H1 (cell line): ENCODE measurements at regions not wholly inside any gene's neighbourhood (a gene's known extent, or its start where the extent isn't known, plus 50 kb on each side); places are given as distances from the start of the nearest gene placed in this dataset.

Experiments used
- CTCF ChIA-PET: fragments of 300-600 bp; sonication (Branson Sonifier 250); formaldehyde crosslinking; loops from one replicate; lab custom pipeline; 2021; ENCODE audit not compliant: partially characterized antibody; lab: Charles Lee
- POLR2A ChIA-PET: fragments of 300-600 bp; sonication (Branson Sonifier 250); formaldehyde crosslinking; loops from one replicate; lab custom pipeline; 2021; ENCODE audit warnings: inconsistent platforms; ENCODE audit not compliant: partially characterized antibody; lab: Charles Lee
- DNase-seq, 2 experiments: peaks; one replicate each; pipeline versions ENCODE4 v3.0.0 to v3.0.0-alpha.2; 2010 to 2022; ENCODE audit warnings: low spot score in 2 of 2, low read depth in 1 of 2, mixed read lengths in 1 of 2
- FAIRE-seq: peaks from 2 replicates; lab custom pipeline; 2011; peaks lifted over from hg19 to GRCh38; lab: Jason Lieb, UNC
- H2AFZ ChIP-seq: 2 replicates; pipeline ENCODE4 v1.8.1; 2012; ENCODE audit warnings: low read length, inconsistent platforms
- H2AK5ac ChIP-seq: 2 replicates; pipeline ENCODE4 v1.6.1; 2013; ENCODE audit warnings: low read depth, low read length
- H2BK120ac ChIP-seq: replicated peaks from 2 replicates; pipeline ENCODE3; 2013; ENCODE audit warnings: low read depth, low read length, inconsistent platforms
- H2BK12ac ChIP-seq: 2 replicates; pipeline ENCODE4 v1.6.1; 2013; ENCODE audit warnings: low read depth, low read length
- H2BK15ac ChIP-seq: 2 replicates; pipeline ENCODE4 v1.6.1; 2013; ENCODE audit warnings: low read length
- H2BK20ac ChIP-seq: 2 replicates; pipeline ENCODE4 v1.6.1; 2013; ENCODE audit warnings: low read length
- H2BK5ac ChIP-seq: 2 replicates; pipeline ENCODE4 v1.6.1; 2013; ENCODE audit warnings: low read depth, low read length
- H3K14ac ChIP-seq: 2 replicates; pipeline ENCODE4 v1.6.1; 2013; ENCODE audit warnings: inconsistent platforms; ENCODE audit not compliant: insufficient read length
- H3K18ac ChIP-seq: 2 replicates; pipeline ENCODE4 v1.6.1; 2013; ENCODE audit warnings: low read length; ENCODE audit errors: extremely low read depth
- H3K23ac ChIP-seq: 2 replicates; pipeline ENCODE4 v1.6.1; 2013; ENCODE audit warnings: inconsistent platforms; ENCODE audit not compliant: insufficient read length
- H3K23me2 ChIP-seq: 2 replicates; pipeline ENCODE4 v1.6.1; 2013; ENCODE audit warnings: low read depth, low read length
- H3K27ac ChIP-seq: 2 replicates; pipeline ENCODE4 v1.6.1; 2011; ENCODE audit warnings: low read depth, low read length, inconsistent platforms
- H3K27me3 ChIP-seq, 4 experiments: replicated peaks in 1 of 4; 1 replicate in 1 of 4; 2 replicates in 3 of 4; pipeline versions ENCODE4 v1.6.1 to v1.8.1; 2011 to 2013; ENCODE audit warnings: low read length in 3 of 4, mild to moderate bottlenecking in 3 of 4, inconsistent platforms in 2 of 4, mixed read lengths in 2 of 4, moderate library complexity in 1 of 4; ENCODE audit not compliant: control insufficient read depth in 3 of 4, insufficient read depth in 3 of 4; ENCODE audit errors: extremely low read depth in 1 of 4
- H3K36me3 ChIP-seq, 4 experiments: 2 replicates each; pipeline versions ENCODE4 v1.6.1 to v1.8.1; 2011 to 2013; ENCODE audit warnings: mild to moderate bottlenecking in 4 of 4, low read length in 3 of 4, moderate library complexity in 2 of 4, control low read depth in 1 of 4, inconsistent platforms in 1 of 4; ENCODE audit not compliant: insufficient read depth in 4 of 4, control insufficient read depth in 2 of 4
- H3K4ac ChIP-seq: replicated peaks from 2 replicates; pipeline ENCODE3; 2013; ENCODE audit warnings: low read length, low read depth, mixed read lengths, inconsistent platforms; ENCODE audit not compliant: insufficient read length
- H3K4me1 ChIP-seq, 4 experiments: replicated peaks in 1 of 4; 1 replicate in 1 of 4; 2 replicates in 3 of 4; pipeline versions ENCODE4 v1.6.1 to v1.8.1; 2011 to 2013; ENCODE audit warnings: low read length in 3 of 4, inconsistent platforms in 2 of 4, mixed read lengths in 1 of 4; ENCODE audit not compliant: insufficient read depth in 4 of 4, control insufficient read depth in 3 of 4
- H3K4me2 ChIP-seq, 2 experiments: 2 replicates each; pipeline versions ENCODE4 v1.6.1 to v1.8.1; 2011 to 2013; ENCODE audit warnings: low read depth in 2 of 2, low read length in 2 of 2, control low read depth in 1 of 2, inconsistent platforms in 1 of 2, mild to moderate bottlenecking in 1 of 2; ENCODE audit not compliant: insufficient read depth in 1 of 2
- H3K4me3 ChIP-seq, 4 experiments: fragments of 200-600, 300-600 bp in 1 of 4; sonication (generic), shearing (Covaris generic), sonication (Bioruptor Twin) in 1 of 4; 2 replicates each; pipeline versions ENCODE4 v1.5.1 to v1.8.1; 2011 to 2016; ENCODE audit warnings: low read length in 4 of 4, low read depth in 3 of 4, control low read depth in 2 of 4, inconsistent platforms in 2 of 4, mild to moderate bottlenecking in 2 of 4, mixed read lengths in 1 of 4, moderate library complexity in 1 of 4; ENCODE audit not compliant: insufficient read depth in 2 of 4; ENCODE audit errors: extremely low read depth in 1 of 4
- H3K56ac ChIP-seq: replicated peaks from 2 replicates; pipeline ENCODE3; 2013; ENCODE audit warnings: low read depth, mild to moderate bottlenecking, mixed read lengths, low read length, inconsistent platforms; ENCODE audit not compliant: insufficient read length
- H3K79me1 ChIP-seq: 2 replicates; pipeline ENCODE4 v1.6.1; 2013; ENCODE audit warnings: low read depth, low read length, control low read depth
- H3K79me2 ChIP-seq, 2 experiments: 2 replicates each; pipeline versions ENCODE4 v1.6.1 to v1.8.1; 2012 to 2013; ENCODE audit warnings: low read length in 2 of 2, mild to moderate bottlenecking in 2 of 2, inconsistent platforms in 1 of 2; ENCODE audit not compliant: insufficient read depth in 2 of 2, control insufficient read depth in 1 of 2
- H3K9ac ChIP-seq, 4 experiments: replicated peaks in 1 of 4; 1 replicate in 1 of 4; 2 replicates in 3 of 4; pipeline versions ENCODE4 v1.6.1 to v1.8.1; 2011 to 2013; ENCODE audit warnings: low read depth in 3 of 4, low read length in 3 of 4, control low read depth in 2 of 4, mild to moderate bottlenecking in 2 of 4, moderate library complexity in 2 of 4, inconsistent platforms in 1 of 4; ENCODE audit errors: extremely low read depth in 1 of 4
- H3K9me3 ChIP-seq, 2 experiments: 2 replicates each; pipeline versions ENCODE4 v1.6.1 to v1.8.1; 2012 to 2013; ENCODE audit warnings: mild to moderate bottlenecking in 2 of 2, moderate library complexity in 2 of 2, control low read depth in 1 of 2, inconsistent platforms in 1 of 2, low read depth in 1 of 2, low read length in 1 of 2, mixed read lengths in 1 of 2; ENCODE audit not compliant: insufficient read depth in 2 of 2
- H4K20me1 ChIP-seq, 2 experiments: replicated peaks in 1 of 2; 2 replicates each; pipeline versions ENCODE3 to v1.8.1; 2011 to 2013; ENCODE audit warnings: inconsistent platforms in 2 of 2, low read length in 2 of 2, mild to moderate bottlenecking in 1 of 2; ENCODE audit not compliant: insufficient read depth in 2 of 2, control insufficient read depth in 1 of 2
- H4K5ac ChIP-seq: 2 replicates; pipeline ENCODE4 v1.6.1; 2013; ENCODE audit warnings: low read length, low read depth, mixed read lengths, inconsistent platforms; ENCODE audit not compliant: insufficient read length
- H4K8ac ChIP-seq: 2 replicates; pipeline ENCODE4 v1.8.0; 2013; ENCODE audit warnings: mild to moderate bottlenecking, moderate library complexity, low read length, inconsistent platforms; ENCODE audit not compliant: insufficient read depth; ENCODE audit errors: extremely low read depth
- H4K91ac ChIP-seq: replicated peaks from 2 replicates; pipeline ENCODE3; 2013; ENCODE audit warnings: low read length, mixed read lengths, inconsistent platforms; ENCODE audit not compliant: insufficient read length
- CBX5 ChIP-seq: fragments of 300-800, 300-1000 bp; sonication (generic); IDR thresholded peaks from 2 replicates; pipeline ENCODE4 v1.7.1; 2016; ENCODE audit warnings: antibody characterized with exemption, low read length, low read depth
- CREB1 ChIP-seq: IDR thresholded peaks from 2 replicates; pipeline ENCODE4 v1.6.1; 2012; ENCODE audit warnings: inconsistent platforms
- EGR1 ChIP-seq: IDR thresholded peaks from 2 replicates; pipeline ENCODE4 v1.6.1; 2011; ENCODE audit warnings: low read depth, low read length, borderline replicate concordance
- EP300 ChIP-seq, 2 experiments: IDR thresholded peaks; 1 replicate in 1 of 2; 2 replicates in 1 of 2; pipeline ENCODE4 v1.6.1; 2011 to 2012; ENCODE audit warnings: low read depth in 2 of 2, low read length in 2 of 2, mild to moderate bottlenecking in 2 of 2, borderline replicate concordance in 1 of 2, inconsistent platforms in 1 of 2, moderate library complexity in 1 of 2
- FOSL1 ChIP-seq: IDR thresholded peaks from 2 replicates; pipeline ENCODE4 v1.6.1; 2011; ENCODE audit warnings: mild to moderate bottlenecking, low read depth, low read length, moderate library complexity; ENCODE audit not compliant: insufficient read depth
- HDAC6 ChIP-seq: IDR thresholded peaks from one replicate; pipeline ENCODE4 v1.7.1; 2012; ENCODE audit warnings: low read depth, mild to moderate bottlenecking, inconsistent platforms, low read length, moderate library complexity
- JUND ChIP-seq: IDR thresholded peaks from 2 replicates; pipeline ENCODE4 v1.6.1; 2011; ENCODE audit warnings: mild to moderate bottlenecking, improper control_type of control experiment, low read length
- RAD21 ChIP-seq, 2 experiments: IDR thresholded peaks in 1 of 2; conservative IDR thresholded peaks in 1 of 2; 2 replicates each; pipeline ENCODE4 v1.6.1; 2011; ENCODE audit warnings: low read depth in 2 of 2, low read length in 2 of 2, improper control_type of control experiment in 1 of 2, inconsistent platforms in 1 of 2, mild to moderate bottlenecking in 1 of 2, moderate library complexity in 1 of 2
- SAP30 ChIP-seq: fragments of 300-600 bp; sonication (generic); IDR thresholded peaks from 2 replicates; pipeline ENCODE4 v1.7.1; 2012; ENCODE audit warnings: low read length, moderate library complexity, mild to moderate bottlenecking, inconsistent platforms; ENCODE audit not compliant: insufficient read depth, insufficient replicate concordance
- SP2 ChIP-seq: IDR thresholded peaks from 2 replicates; pipeline ENCODE4 v1.6.1; 2012; ENCODE audit warnings: mild to moderate bottlenecking, low read length, inconsistent platforms
- TAF1 ChIP-seq: IDR thresholded peaks from 2 replicates; pipeline ENCODE4 v1.6.1; 2011; ENCODE audit warnings: mild to moderate bottlenecking, low read depth, low read length
- USF2 ChIP-seq: IDR thresholded peaks from 2 replicates; pipeline ENCODE4 v1.6.1; 2011; ENCODE audit warnings: low read length, improper control_type of control experiment
- WGBS, 2 experiments: shearing (Covaris generic) in 1 of 2; methylation state at CpG; one replicate each; pipeline versions ENCODE4 v1.1.6 to v1.1.7; 2013 to 2015; ENCODE audit warnings: low lambda C conversion rate in 2 of 2, mixed read lengths in 2 of 2, inconsistent platforms in 1 of 2, low coverage in 1 of 2, missing lambda C conversion rate in 1 of 2; ENCODE audit not compliant: insufficient replicate concordance in 2 of 2, insufficient coverage in 1 of 2, insufficient read length in 1 of 2; ENCODE audit errors: extremely low coverage in 1 of 2, missing lambda C conversion rate in 1 of 2; 5-methylcytosine and 5-hydroxymethylcytosine counted together

GRCh38 chr16:11432856-11433395 is 87.7 kb downstream of the RMI2 start:
- no peak for DNase-seq
- H2BK20ac ChIP-seq: no peak overlapping the region
- H3K23me2 ChIP-seq: no peaks in the 10 kb centered on the region

More at GRCh38 chr16:11432856-11433395, 87.7 kb downstream of the RMI2 start:
- Histone ChIP-seq H3K56ac (no peak overlapping the region), H3K36me3 (no peaks in the 10 kb centered on the region), H3K4me3 (no peak overlapping the region), H2BK5ac (no peak overlapping the region), H3K4ac (no peak overlapping the region), H3K23ac (no peak overlapping the region), H2AFZ (no peak overlapping the region), H3K14ac (no peak overlapping the region), H3K4me2 (no peak overlapping the region), H2AK5ac (no peak overlapping the region), H3K27ac (no peak overlapping the region), H3K9ac (no peak overlapping the region), H3K79me2 (no peaks in the 10 kb centered on the region), H2BK12ac (no peak overlapping the region), H2BK15ac (no peak overlapping the region), H2BK120ac (no peak overlapping the region), H3K27me3 (no peaks in the 10 kb centered on the region), H4K5ac (no peak overlapping the region), H3K9me3 (no peaks in the 10 kb centered on the region), H4K8ac (no peak overlapping the region), H4K91ac (no peak overlapping the region), H3K4me1 (no peaks in the 10 kb centered on the region; a peak in 1 of 7 replicates), H4K20me1 (no peaks in the 10 kb centered on the region), H3K18ac (no peak overlapping the region), H3K79me1 (no peaks in the 10 kb centered on the region)
- FAIRE-seq: no peak
- CTCF ChIA-PET: interaction anchor here (1.0 to 2.9 kb wide), 5 partner anchors 8 to 29 kb away, joined by 4 to 23 read pairs (median 4); no protein-coding TSS in a partner anchor
- POLR2A ChIA-PET: interaction anchor here (1.5 kb wide), 1 partner anchor 36 kb away, joined by 3 read pairs; no protein-coding TSS in a partner anchor
- WGBS, 2 experiments: 93% methylated on average over 4 of the region's 4 CpGs; no CpG with 5 or more reads in 1 of the 2 experiments
- TF ChIP-seq HDAC6: no peak
- TF ChIP-seq CREB1: no peak
- no peak for TF ChIP-seq USF2
- no peak for TF ChIP-seq EGR1
- no peak for TF ChIP-seq SAP30
- TF ChIP-seq FOSL1: no peak
- no peak for TF ChIP-seq SP2
- no peak for TF ChIP-seq TAF1
- no peak for TF ChIP-seq EP300 (IDR thresholded peaks at IDR 0.05; ENCODE audit: borderline replicate concordance in 1 of 2, low read depth in 2 of 2, low read length in 2 of 2)
- TF ChIP-seq RAD21 (IDR thresholded peaks at IDR 0.05 in 1 of 2, conservative IDR thresholded peaks at IDR 0.05 in 1 of 2; ENCODE audit: low read depth in 2 of 2, low read length in 2 of 2): no peak
- TF ChIP-seq CBX5: no peak
- no peak for TF ChIP-seq JUND
- TF ChIP-seq, all 59 proteins: peak for 0
